ENCODE measurements at regions not wholly inside any gene's neighbourhood (a gene's known extent, or its start where the extent isn't known, plus 50 kb on each side); places are given as distances from the start of the nearest gene placed in this dataset.
"Not testable (repeated sequence)": the region's sequence is repeated elsewhere in the genome, so short reads cannot be mapped to it uniquely, and the experiment has no call there.

- ChIA-PET CTCF (interaction anchor here (0.7 kb wide), 1 partner anchor 100 kb away, joined by 3 read pairs; no protein-coding TSS in a partner anchor), POLR2A (no interaction called here)
- H3K36me3 ChIP-seq (ENCODE audit: control insufficient read depth in 2 of 2, insufficient read depth in 1 of 2, low read length in 2 of 2): no peaks in the 10 kb centered on the region
- H3K9me3 ChIP-seq (ENCODE audit: control insufficient read depth, insufficient read depth, low read depth, low read length): no peaks in the 10 kb centered on the region
- no peaks in the 10 kb centered on the region for H3K4me1 ChIP-seq (ENCODE audit: control insufficient read depth, insufficient read depth, low read length)
- TF ChIP-seq ZNF548 (tag by site-specific recombination; IDR thresholded peaks at IDR 0.05) (no peak), OSR2 (tag by site-specific recombination; IDR thresholded peaks at IDR 0.05) (no peak), ZBTB8A (tag by site-specific recombination; IDR thresholded peaks at IDR 0.05) (no peak), KLF7 (tag by site-specific recombination; IDR thresholded peaks at IDR 0.05; ENCODE audit: borderline replicate concordance) (no peak), ZNF274 (IDR thresholded peaks at IDR 0.05; ENCODE audit: low read length) (no peak), ZNF274 (tag by site-specific recombination; IDR thresholded peaks at IDR 0.05; ENCODE audit: borderline replicate concordance) (no peak), ZNF777 (tag by site-specific recombination; IDR thresholded peaks at IDR 0.05; ENCODE audit: borderline replicate concordance) (no peak), ZSCAN4 (tag by site-specific recombination; IDR thresholded peaks at IDR 0.05) (no peak), ZNF473 (tag by site-specific recombination; IDR thresholded peaks at IDR 0.05) (no peak), KLF8 (tag by site-specific recombination; IDR thresholded peaks at IDR 0.05) (no peak), ZNF558 (tag by site-specific recombination; IDR thresholded peaks at IDR 0.05) (no peak), ZNF114 (tag by site-specific recombination; IDR thresholded peaks at IDR 0.05) (no peak), PRDM2 (tag by site-specific recombination; IDR thresholded peaks at IDR 0.05; ENCODE audit: borderline replicate concordance) (no peak), GLIS2 (tag by site-specific recombination; IDR thresholded peaks at IDR 0.05) (no peak), ZNF2 (tag by site-specific recombination; IDR thresholded peaks at IDR 0.05) (no peak)
- TF ChIP-seq, protein P1, sequence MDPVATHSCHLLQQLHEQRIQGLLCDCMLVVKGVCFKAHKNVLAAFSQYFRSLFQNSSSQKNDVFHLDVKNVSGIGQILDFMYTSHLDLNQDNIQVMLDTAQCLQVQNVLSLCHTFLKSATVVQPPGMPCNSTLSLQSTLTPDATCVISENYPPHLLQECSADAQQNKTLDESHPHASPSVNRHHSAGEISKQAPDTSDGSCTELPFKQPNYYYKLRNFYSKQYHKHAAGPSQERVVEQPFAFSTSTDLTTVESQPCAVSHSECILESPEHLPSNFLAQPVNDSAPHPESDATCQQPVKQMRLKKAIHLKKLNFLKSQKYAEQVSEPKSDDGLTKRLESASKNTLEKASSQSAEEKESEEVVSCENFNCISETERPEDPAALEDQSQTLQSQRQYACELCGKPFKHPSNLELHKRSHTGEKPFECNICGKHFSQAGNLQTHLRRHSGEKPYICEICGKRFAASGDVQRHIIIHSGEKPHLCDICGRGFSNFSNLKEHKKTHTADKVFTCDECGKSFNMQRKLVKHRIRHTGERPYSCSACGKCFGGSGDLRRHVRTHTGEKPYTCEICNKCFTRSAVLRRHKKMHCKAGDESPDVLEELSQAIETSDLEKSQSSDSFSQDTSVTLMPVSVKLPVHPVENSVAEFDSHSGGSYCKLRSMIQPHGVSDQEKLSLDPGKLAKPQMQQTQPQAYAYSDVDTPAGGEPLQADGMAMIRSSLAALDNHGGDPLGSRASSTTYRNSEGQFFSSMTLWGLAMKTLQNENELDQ (tag by site-specific recombination; IDR thresholded peaks at IDR 0.05; ENCODE audit: low read depth): no peak
- H3K27ac ChIP-seq (ENCODE audit: extremely low read depth, low read depth, low read length): no peak overlapping the region
- H3K4me3 ChIP-seq (ENCODE audit: low read depth, low read length): no peak overlapping the region
These were observed 52.4 kb upstream of the SLC1A4 start for GRCh38 chr2:64936809-64937208.

GRCh38 chr2:64937314-64937686 is 51.9 kb upstream of the SLC1A4 start:
- H3K9me3 ChIP-seq (ENCODE audit: control insufficient read depth, insufficient read depth, low read depth, low read length); POLR2A ChIA-PET; H3K36me3 ChIP-seq (ENCODE audit: control insufficient read depth in 2 of 2, insufficient read depth in 1 of 2, low read length in 2 of 2); H3K4me3 ChIP-seq (ENCODE audit: low read depth, low read length); H3K27ac ChIP-seq (ENCODE audit: extremely low read depth, low read depth, low read length); H3K4me1 ChIP-seq (ENCODE audit: control insufficient read depth, insufficient read depth, low read length): not testable (repeated sequence)
- CTCF ChIA-PET: interaction anchor here (0.6 to 1.6 kb wide), 3 partner anchors 19 to 100 kb away, joined by 3 to 4 read pairs (median 3); no protein-coding TSS in a partner anchor

Data from HEK293 (cell line).